HuH-7.5 (cell line): ENCODE measurements at regions not wholly inside any gene's neighbourhood (a gene's known extent, or its start where the extent isn't known, plus 50 kb on each side); places are given as distances from the start of the nearest gene placed in this dataset.
"Not testable (repeated sequence)": the region's sequence is repeated elsewhere in the genome, so short reads cannot be mapped to it uniquely, and the experiment has no call there.

Experiments
- DNase-seq: peaks from one replicate; pipeline ENCODE4 v3.0.0; 2011; ENCODE audit warnings: low spot score

- DNase-seq = not testable (repeated sequence)
Measured at GRCh38 chr14:105697414-105697813, 171.0 kb downstream of the TMEM121 start.

GRCh38 chr14:105697955-105698354 lies 171.6 kb downstream of the TMEM121 start:
- DNase-seq = not testable (repeated sequence)

DNA sequence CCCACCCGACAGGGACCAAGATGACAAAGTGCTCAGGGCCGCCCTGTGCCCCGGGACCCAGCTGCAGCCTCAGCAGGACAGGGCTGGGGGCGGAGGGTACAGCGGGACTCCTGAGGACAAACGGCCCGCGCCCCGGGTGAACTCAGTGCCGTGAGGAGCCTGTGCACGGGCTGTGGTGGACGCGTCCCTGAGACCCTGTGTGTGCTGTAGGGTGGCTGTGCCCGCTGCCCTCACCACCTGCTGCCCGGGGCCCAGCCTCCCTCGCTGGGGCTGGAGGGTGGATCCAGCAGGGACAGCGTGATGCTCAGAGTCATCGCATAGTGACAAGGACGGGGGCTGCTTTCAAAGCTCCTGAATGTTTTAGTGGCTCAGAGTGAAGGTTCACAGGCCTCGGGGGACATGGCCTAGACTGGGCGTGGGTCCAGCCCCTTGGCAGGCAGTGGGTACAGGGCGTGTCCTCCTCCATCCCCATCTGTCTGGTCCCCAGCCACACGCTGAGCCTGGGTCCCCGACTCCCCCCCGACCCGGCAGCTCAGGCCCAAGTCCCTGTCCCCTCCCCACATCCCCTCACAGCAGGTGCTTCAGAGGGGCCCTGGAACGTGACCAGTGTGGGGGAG lies 172.7 kb downstream of the TMEM121 start:
- DNase-seq = not testable (repeated sequence)

DNA sequence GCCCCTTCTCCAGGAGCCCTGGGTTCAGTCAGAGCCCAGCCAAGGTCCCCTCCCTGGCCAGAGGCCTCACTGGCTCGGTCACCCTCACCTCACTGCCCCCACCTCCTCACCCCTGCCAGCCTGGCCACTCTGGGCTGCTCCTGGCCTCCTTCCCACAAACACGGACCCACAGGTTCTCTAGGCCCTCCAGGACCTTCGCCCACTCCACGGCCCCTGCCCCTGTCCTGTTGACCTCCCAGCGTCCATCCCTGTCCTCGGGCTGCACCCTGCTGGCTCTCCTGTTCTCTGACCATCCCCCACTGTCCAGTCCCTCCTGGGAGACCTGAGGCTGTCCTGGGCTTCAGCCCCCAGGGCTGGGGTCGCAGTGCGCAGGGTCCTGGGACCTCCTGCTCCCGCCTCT lies 173.3 kb downstream of the TMEM121 start:
- not testable (repeated sequence) for DNase-seq

- not testable (repeated sequence) for DNase-seq
Measured at GRCh38 chr14:105700146-105700545, 173.8 kb downstream of the TMEM121 start.

- DNase-seq = no peak
Measured at GRCh38 chr14:105700622-105701288, 174.4 kb downstream of the TMEM121 start.

DNA sequence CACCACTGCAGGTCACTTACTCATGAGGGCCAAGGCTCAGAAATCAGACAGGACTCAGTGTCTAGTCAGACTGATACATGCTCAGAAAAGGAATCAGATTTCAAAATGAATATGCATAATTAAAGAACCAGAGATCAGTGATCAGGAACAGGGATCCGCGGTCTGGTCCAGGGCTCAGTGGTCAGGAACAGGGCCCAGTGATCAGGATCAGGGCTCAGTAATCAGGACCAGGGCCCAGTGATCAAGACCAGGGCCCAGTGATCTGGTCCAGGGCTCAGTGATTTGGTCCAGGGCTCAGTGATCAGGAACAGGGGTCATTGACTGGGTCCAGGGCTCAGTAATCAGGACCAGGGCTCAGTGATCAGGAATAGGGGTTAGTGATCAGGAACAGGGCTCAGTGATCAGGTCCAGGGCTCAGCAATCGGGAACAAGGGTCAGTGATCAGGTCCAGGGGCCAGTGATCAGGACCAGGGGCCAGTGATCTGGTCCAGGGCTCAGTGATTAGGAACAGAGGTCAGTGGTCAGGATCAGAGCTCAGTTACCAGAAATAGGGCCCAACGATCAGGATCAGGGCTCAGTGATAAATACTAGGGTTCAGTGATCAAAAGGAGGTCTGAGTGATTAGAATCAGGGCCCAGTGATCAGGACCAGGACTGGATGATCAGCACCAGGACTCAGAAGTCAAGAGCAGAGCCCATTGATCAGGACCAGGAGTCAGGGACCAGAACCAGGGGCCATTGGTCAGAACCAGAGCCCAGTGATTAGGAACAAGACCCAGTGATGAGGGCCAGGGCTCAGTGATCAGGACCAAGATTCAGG lies 175.3 kb downstream of the TMEM121 start:
- DNase-seq = no peak

- DNase-seq = peak; percentile 8
Measured at GRCh38 chr14:105702275-105702817, 176.0 kb downstream of the TMEM121 start.

GRCh38 chr14:105703044-105703665 lies 176.8 kb downstream of the TMEM121 start:
- DNase-seq = not testable (repeated sequence)

DNA sequence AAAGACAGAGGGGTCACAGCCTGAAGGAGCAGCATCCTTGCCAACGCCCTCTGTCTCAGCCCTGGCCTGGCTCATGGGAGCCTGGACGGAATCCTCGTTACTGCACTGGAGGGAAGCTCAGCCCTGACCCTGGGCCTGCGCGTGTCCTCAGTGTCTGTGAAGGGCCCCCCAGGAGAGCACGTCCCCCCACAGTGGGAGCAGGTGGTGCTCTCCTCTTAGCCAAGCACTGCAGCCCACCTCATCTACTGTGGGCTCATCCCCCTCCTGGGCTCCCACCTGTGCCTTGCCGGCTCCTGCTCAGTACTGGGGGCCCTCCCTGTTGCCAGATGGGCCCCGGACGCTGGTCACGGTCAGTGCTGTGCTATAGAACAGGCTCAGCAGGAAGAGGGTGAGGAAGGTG lies 177.7 kb downstream of the TMEM121 start:
- not testable (repeated sequence) for DNase-seq

DNA sequence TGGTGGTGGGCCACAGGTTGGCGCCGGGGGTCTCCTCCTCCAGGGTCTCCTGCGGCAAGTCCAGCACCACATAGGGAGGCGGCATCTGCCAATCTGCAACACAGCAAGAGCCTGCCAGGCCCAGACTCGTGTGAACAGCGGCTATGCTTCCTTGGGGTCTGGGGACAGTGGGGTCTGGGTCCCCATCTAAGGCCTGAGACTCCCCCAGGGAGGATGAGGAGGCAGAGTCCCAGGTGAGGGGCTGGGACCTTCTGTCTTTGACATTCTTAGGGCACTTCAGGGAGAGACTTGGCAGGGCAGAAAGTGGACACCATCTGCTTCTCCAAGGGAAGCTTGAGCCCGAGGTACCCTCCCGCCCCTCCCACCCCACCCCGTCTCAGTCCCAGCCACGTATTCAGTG lies 178.1 kb downstream of the TMEM121 start:
- not testable (repeated sequence) for DNase-seq

GRCh38 chr14:105705512-105705861 lies 179.1 kb downstream of the TMEM121 start:
- DNase-seq = not testable (repeated sequence)

- not testable (repeated sequence) for DNase-seq
Measured at GRCh38 chr14:105705862-105706700, 179.7 kb downstream of the TMEM121 start.

- not testable (repeated sequence) for DNase-seq
Measured at GRCh38 chr14:105706701-105707019, 180.3 kb downstream of the TMEM121 start.

- DNase-seq = not testable (repeated sequence)
Measured at GRCh38 chr14:105707099-105707498, 180.7 kb downstream of the TMEM121 start.

DNA sequence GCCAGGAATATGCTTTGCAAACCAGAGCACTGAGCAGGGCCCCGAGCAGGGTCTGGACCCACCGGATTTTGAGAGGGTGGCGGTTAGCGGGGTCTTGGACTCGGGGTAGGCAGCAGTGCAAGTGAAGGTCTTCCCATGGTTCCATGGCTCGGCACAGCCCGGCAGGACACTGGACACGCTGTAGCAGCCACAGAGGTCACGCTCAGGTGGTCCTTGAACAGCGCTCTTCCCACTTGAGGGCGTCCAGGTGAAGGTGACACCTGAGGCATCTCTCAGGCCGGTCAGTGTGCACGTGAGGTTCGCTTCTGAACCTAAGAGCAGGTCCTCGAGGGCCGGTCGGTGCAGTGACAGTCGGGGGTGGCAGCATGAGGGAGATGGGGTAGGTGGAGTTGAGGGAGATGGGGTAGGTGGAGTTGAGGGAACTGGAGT lies 181.4 kb downstream of the TMEM121 start:
- DNase-seq = not testable (repeated sequence)

- not testable (repeated sequence) for DNase-seq
Measured at GRCh38 chr14:105708251-105709134, 182.1 kb downstream of the TMEM121 start.

DNA sequence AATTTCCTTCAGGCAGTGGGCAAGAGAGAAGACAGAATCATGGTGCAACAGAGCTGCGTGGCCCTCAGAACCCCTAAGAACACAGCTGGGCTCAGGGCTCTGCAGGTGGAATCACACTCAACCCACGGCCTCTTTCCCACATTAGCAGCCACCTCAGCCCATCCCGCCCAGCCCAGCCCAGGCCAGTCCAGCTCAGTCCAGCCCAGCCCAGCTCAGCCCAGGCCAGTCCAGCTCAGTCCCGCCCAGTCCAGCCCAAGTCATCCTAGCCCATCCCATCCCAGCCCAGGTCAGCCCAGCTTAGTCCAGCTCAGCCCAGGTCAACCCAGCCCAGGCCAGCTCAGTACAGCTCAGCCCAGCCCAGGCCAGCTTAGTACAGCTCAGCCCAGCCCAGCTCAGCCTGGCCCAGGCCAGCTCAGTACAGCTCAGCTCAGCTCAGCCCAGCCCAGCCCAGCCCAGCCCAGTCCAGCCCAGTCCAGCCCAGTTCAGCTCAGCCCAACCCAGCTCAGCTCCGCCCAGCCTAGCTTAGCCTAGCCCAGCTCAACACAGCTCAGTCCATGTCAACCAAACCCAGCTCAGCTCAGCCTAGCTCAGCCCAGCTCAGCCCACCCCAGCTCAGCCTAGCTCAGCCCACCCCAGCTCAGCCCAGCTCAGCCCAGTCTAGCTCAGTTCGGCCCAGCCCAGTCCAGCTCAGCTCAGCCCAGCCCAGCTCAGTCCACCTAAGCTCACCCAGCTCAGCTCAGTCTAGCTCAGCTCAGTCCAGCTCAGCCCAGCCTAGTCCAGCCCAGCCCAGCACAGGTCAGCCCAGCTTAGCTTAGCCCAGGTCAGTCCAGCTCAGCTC lies 183.1 kb downstream of the TMEM121 start:
- DNase-seq = no peak
